CD4-positive, alpha-beta T cell (primary cell): ENCODE measurements at regions not wholly inside any gene's neighbourhood (a gene's known extent, or its start where the extent isn't known, plus 50 kb on each side); places are given as distances from the start of the nearest gene placed in this dataset.

ENCODE experiments used
- ATAC-seq: fragments of 200-7000 bp; cut with Tn5 transposase; one replicate; pipeline ENCODE4 v1.10.0; 2022; ENCODE audit warnings: mild to moderate bottlenecking; ENCODE audit not compliant: poor library complexity
- CTCF ChIA-PET: fragments of 350-600 bp; sonication (Branson Sonifier 250); formaldehyde crosslinking; loops from one replicate; lab custom pipeline; 2021; ENCODE audit warnings: antibody characterized with exemption, inconsistent platforms; lab: Charles Lee
- POLR2A ChIA-PET: fragments of 350-600 bp; sonication (Branson Sonifier 250); formaldehyde crosslinking; loops from one replicate; lab custom pipeline; 2021; ENCODE audit warnings: antibody characterized with exemption, inconsistent platforms; lab: Charles Lee
- DNase-seq, 14 experiments: peaks; one replicate each; pipeline ENCODE4 v3.0.0-alpha.2; 2013 to 2020; ENCODE audit warnings: mixed read lengths in 2 of 14
- H3K27ac ChIP-seq, 2 donors: one replicate each; pipeline versions ENCODE4 v1.5.1 to v1.7.0; 2013; ENCODE audit warnings: low read length in 2 of 2, low read depth in 1 of 2, mild to moderate bottlenecking in 1 of 2
- H3K27me3 ChIP-seq, 2 experiments: 1 replicate in 1 of 2; 2 replicates in 1 of 2; pipeline versions ENCODE4 v1.6.1 to v1.7.0; 2013; ENCODE audit warnings: low read length in 2 of 2, control low read depth in 1 of 2, mild to moderate bottlenecking in 1 of 2, moderate library complexity in 1 of 2; ENCODE audit not compliant: insufficient read depth in 2 of 2, control insufficient read depth in 1 of 2
- H3K36me3 ChIP-seq: one replicate; pipeline ENCODE4 v1.6.1; 2013; ENCODE audit warnings: low read length, control low read depth; ENCODE audit not compliant: insufficient read depth
- H3K4me1 ChIP-seq: one replicate; pipeline ENCODE4 v1.6.1; 2013; ENCODE audit warnings: low read length, control low read depth; ENCODE audit not compliant: insufficient read depth
- H3K4me3 ChIP-seq: one replicate; pipeline ENCODE4 v1.5.1; 2013; ENCODE audit warnings: mild to moderate bottlenecking, low read length, moderate library complexity
- H3K9me3 ChIP-seq, 2 experiments: 1 replicate in 1 of 2; 2 replicates in 1 of 2; pipeline versions ENCODE4 v1.6.1 to v1.7.0; 2013; ENCODE audit warnings: low read length in 2 of 2, mild to moderate bottlenecking in 2 of 2, control low read depth in 1 of 2, moderate library complexity in 1 of 2; ENCODE audit not compliant: control insufficient read depth in 1 of 2, insufficient read depth in 1 of 2
- H3K27ac Mint-ChIP-seq: one replicate; pipeline ENCODE4 v1.8.0; 2020; ENCODE audit warnings: mixed read lengths
- H3K27me3 Mint-ChIP-seq: one replicate; pipeline ENCODE4 v1.8.0; 2021; ENCODE audit warnings: mixed read lengths
- H3K36me3 Mint-ChIP-seq: one replicate; pipeline ENCODE4 v1.8.0; 2021; ENCODE audit warnings: low read depth, mixed read lengths
- H3K4me1 Mint-ChIP-seq: one replicate; pipeline ENCODE4 v1.8.0; 2021; ENCODE audit warnings: low read depth, mixed read lengths
- H3K4me3 Mint-ChIP-seq: one replicate; pipeline ENCODE4 v1.8.0; 2020; ENCODE audit warnings: mild to moderate bottlenecking, mixed read lengths
- H3K9me3 Mint-ChIP-seq: one replicate; pipeline ENCODE4 v1.8.0; 2020; ENCODE audit warnings: mixed read lengths
- CTCF ChIP-seq: fragments of 200-600 bp; IDR thresholded peaks from one replicate; pipeline ENCODE4 v1.8.0; 2022; ENCODE audit warnings: antibody characterized with exemption, mild to moderate bottlenecking
- intact Hi-C, 2 experiments: fragments of 100-400 bp; cut with DNase I in 1 of 2; cut with micrococcal nuclease in 1 of 2; formaldehyde crosslinking; loops; one replicate each; pipeline versions ENCODE4 v1.15.1 to v1.9.0; 2023 to 2025; cut with DNase I, micrococcal nuclease

GRCh38 chr14:49512571-49512970 is 73.6 kb downstream of the RPS29 start:
- CTCF ChIA-PET, result no interaction called here
- Mint-ChIP-seq H3K9me3 (no peaks in the 10 kb centered on the region), H3K36me3 (no peaks in the 10 kb centered on the region), H3K4me3 (no peak overlapping the region), H3K27ac (no peak overlapping the region), H3K27me3 (no peaks in the 10 kb centered on the region), H3K4me1 (no peaks in the 10 kb centered on the region)
- intact Hi-C loops, result no loop called here
- POLR2A ChIA-PET, result no interaction called here
- no peaks in the 10 kb centered on the region for H3K27me3 ChIP-seq
- H3K27ac ChIP-seq, result no peak overlapping the region
- ATAC-seq (no peak), DNase-seq (no peak)
- TF ChIP-seq CTCF, result no peak
- H3K4me3 ChIP-seq, result no peak overlapping the region
- peaks cover 0 to 5% of the 10 kb centered on the region in 2 experiments for H3K9me3 ChIP-seq
- no peaks in the 10 kb centered on the region for H3K4me1 ChIP-seq
- no peaks in the 10 kb centered on the region for H3K36me3 ChIP-seq

- Mint-ChIP-seq H3K27me3 (no peaks in the 10 kb centered on the region), H3K27ac (no peak overlapping the region), H3K9me3 (no peaks in the 10 kb centered on the region), H3K4me3 (no peak overlapping the region), H3K4me1 (no peaks in the 10 kb centered on the region), H3K36me3 (no peaks in the 10 kb centered on the region)
- intact Hi-C loops, result no loop called here
- DNase-seq (no peak), ATAC-seq (no peak)
- Histone ChIP-seq H3K9me3 (peaks cover 0 to 5% of the 10 kb centered on the region in 2 experiments), H3K27me3 (no peaks in the 10 kb centered on the region), H3K4me3 (no peak overlapping the region), H3K36me3 (no peaks in the 10 kb centered on the region), H3K4me1 (no peaks in the 10 kb centered on the region), H3K27ac (no peak overlapping the region)
- ChIA-PET POLR2A (no interaction called here), CTCF (no interaction called here)
- TF ChIP-seq CTCF, result no peak
Observed at GRCh38 chr14:49512147-49512551, 74.0 kb downstream of the RPS29 start.

GRCh38 chr14:49508124-49508523 is 78.1 kb downstream of the RPS29 start:
- Histone ChIP-seq H3K27ac (no peak overlapping the region), H3K4me3 (no peak overlapping the region), H3K36me3 (no peaks in the 10 kb centered on the region), H3K27me3 (no peaks in the 10 kb centered on the region), H3K9me3 (peaks cover 0 to 5% of the 10 kb centered on the region in 2 experiments), H3K4me1 (no peaks in the 10 kb centered on the region)
- H3K9me3 Mint-ChIP-seq, result no peaks in the 10 kb centered on the region
- H3K27ac Mint-ChIP-seq, result no peak overlapping the region
- no peaks in the 10 kb centered on the region for H3K4me1 Mint-ChIP-seq
- H3K4me3 Mint-ChIP-seq, result no peak overlapping the region
- intact Hi-C loops, result no loop called here
- CTCF ChIA-PET, result no interaction called here
- no peak for TF ChIP-seq CTCF
- peaks cover 9% of the 10 kb centered on the region for H3K27me3 Mint-ChIP-seq
- DNase-seq (no peak), ATAC-seq (no peak)
- POLR2A ChIA-PET, result no interaction called here
- no peaks in the 10 kb centered on the region for H3K36me3 Mint-ChIP-seq
